Adipocyte (in vitro differentiated cells): ENCODE measurements at regions not wholly inside any gene's neighbourhood (a gene's known extent, or its start where the extent isn't known, plus 50 kb on each side); places are given as distances from the start of the nearest gene placed in this dataset.

ENCODE experiments used
- DNase-seq: peaks from one replicate; pipeline ENCODE4 v3.0.0-alpha.2; 2015; ENCODE audit warnings: low read depth
- H3K27me3 ChIP-seq: replicated peaks from 2 replicates; pipeline ENCODE4 v1.7.0; 2013; ENCODE audit warnings: mild to moderate bottlenecking, low read length, moderate library complexity; ENCODE audit not compliant: control insufficient read depth, insufficient read depth
- H3K36me3 ChIP-seq: 2 replicates; pipeline ENCODE4 v1.7.0; 2013; ENCODE audit warnings: low read length, mild to moderate bottlenecking, moderate library complexity; ENCODE audit not compliant: control insufficient read depth, insufficient read depth, severe bottlenecking
- H3K4me1 ChIP-seq: 2 replicates; pipeline ENCODE4 v1.7.0; 2013; ENCODE audit warnings: mild to moderate bottlenecking, low read length, moderate library complexity; ENCODE audit not compliant: control insufficient read depth, insufficient read depth
- H3K4me3 ChIP-seq: 2 replicates; pipeline ENCODE4 v1.7.0; 2013; ENCODE audit warnings: mild to moderate bottlenecking, low read length, moderate library complexity
- H3K9ac ChIP-seq: 2 replicates; pipeline ENCODE4 v1.7.0; 2013; ENCODE audit warnings: mild to moderate bottlenecking, low read length, moderate library complexity
- H3K9me3 ChIP-seq: 2 replicates; pipeline ENCODE4 v1.7.0; 2013; ENCODE audit warnings: mild to moderate bottlenecking, low read length, moderate library complexity; ENCODE audit not compliant: control insufficient read depth

DNA sequence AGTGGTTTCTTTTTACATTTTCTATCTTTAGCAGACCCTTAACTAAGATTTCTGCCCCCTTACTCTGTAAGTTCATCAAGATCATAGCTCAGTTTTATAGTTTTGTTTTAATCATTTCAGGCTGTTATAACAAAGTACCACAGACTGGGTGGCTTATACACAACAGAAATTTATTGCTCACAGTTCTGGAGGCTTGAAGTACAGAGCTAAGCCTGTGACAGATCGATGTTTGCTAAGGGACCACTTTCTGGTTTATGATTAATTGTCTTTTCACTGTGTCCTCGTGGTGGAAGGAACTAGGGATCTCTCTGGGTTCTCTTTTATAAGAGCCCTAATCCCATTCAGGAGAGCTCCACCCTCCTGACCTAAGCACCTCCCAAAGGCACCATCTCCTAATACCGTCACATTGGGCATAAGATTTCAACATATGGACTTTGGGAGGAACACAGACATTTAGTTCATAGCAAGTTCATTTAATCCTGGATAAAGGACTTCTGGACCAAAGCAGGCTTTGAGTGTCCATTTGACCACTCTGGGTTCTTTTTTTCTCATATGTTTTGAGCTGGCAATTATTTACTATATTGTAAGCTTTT, 137.0 kb upstream of the IL15 start:
- Histone ChIP-seq H3K9me3 (no peaks in the 10 kb centered on the region), H3K9ac (no peak overlapping the region), H3K27me3 (no peaks in the 10 kb centered on the region), H3K36me3 (no peaks in the 10 kb centered on the region), H3K4me1 (peaks cover 29% of the 10 kb centered on the region), H3K4me3 (no peak overlapping the region)
- no peak for DNase-seq

DNA sequence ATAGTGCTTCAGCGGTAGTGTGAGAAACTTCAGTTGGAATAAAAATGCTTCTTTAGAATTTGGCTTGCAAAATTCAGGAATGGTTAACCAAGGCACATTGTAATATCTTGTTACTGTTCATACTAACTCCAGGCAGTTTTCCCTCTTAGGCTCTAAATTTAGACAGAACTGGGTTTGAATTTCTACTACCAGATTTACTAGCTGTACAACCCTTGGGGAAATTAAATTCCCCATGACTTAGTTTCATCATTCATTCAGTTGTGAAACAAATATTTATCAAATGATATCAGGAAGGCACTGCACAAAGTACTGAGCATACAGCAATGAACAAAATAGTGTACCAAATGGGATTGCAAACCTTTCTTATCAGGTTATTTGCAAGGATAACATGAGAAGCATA, 135.0 kb upstream of the IL15 start:
- H3K4me3 ChIP-seq = no peak overlapping the region
- H3K4me1 ChIP-seq = peaks cover 29% of the 10 kb centered on the region
- H3K9ac ChIP-seq = no peak overlapping the region
- no peaks in the 10 kb centered on the region for H3K36me3 ChIP-seq
- no peaks in the 10 kb centered on the region for H3K27me3 ChIP-seq
- DNase-seq = peak; percentile 58
- no peaks in the 10 kb centered on the region for H3K9me3 ChIP-seq

DNA sequence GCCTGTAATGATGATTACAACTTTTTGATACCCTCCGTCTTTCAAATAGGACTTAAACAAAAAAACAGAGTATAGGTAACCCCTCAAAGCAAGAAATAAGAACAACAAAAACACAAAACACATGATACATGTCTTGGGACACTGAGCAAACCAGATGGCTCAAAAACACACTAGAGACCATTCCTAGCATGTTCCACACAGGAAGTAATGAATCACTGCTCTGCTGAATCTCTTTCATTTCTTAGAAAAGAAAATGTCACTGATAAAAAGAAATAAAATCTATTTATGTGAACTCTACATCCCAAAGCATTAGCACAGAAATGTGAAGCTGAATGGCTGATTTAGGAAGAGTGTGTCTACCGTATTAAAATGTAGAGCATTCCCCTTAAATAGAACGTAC, 134.5 kb upstream of the IL15 start:
- Histone ChIP-seq H3K9me3 (no peaks in the 10 kb centered on the region), H3K4me1 (peaks cover 29% of the 10 kb centered on the region), H3K27me3 (no peaks in the 10 kb centered on the region), H3K9ac (peak overlapping the region; percentile 12), H3K36me3 (no peaks in the 10 kb centered on the region), H3K4me3 (peak overlapping the region; percentile 19)
- peak; percentile 47 for DNase-seq

DNA sequence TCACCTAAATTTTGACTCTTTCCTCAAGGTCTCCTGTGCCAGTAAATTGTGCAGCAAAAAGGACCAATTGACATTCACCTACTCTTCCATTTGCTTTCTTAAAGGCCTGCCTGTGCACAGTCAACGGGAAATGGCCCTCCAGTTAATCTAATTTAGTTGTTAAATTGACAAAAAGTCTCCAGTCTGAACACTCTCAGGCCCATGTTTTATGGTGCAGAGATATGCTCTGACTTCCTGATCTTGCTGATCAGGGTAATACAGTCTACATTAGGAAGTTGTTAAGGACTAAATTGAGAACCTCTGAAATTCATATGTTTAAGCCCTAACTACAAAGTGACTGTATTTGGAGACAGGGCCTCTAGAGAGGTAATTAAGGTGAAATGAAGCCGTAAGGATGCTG, 133.6 kb upstream of the IL15 start:
- Histone ChIP-seq H3K9ac (no peak overlapping the region), H3K9me3 (no peaks in the 10 kb centered on the region), H3K4me1 (peaks cover 29% of the 10 kb centered on the region), H3K27me3 (no peaks in the 10 kb centered on the region), H3K4me3 (no peak overlapping the region), H3K36me3 (no peaks in the 10 kb centered on the region)
- DNase-seq = no peak

DNA sequence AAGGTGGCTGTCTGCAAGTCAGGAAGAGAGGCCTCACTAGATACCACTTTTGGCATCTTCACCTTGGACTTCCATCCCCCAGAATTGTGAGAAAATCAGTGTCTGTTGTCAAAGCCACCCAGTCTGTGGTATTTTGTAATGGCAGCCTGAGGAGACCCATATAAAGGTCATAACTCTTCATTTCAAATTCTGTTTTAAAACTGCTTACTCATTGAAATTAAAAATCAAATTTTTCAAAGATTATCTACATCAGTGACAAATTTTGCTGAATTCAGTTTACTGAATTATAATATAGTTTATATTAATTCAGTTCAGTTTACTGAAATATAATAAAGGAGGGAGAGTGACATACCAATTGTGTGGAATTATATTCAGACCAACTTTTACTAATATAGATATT, 133.1 kb upstream of the IL15 start:
- Histone ChIP-seq H3K9me3 (no peaks in the 10 kb centered on the region), H3K4me3 (no peak overlapping the region), H3K27me3 (no peaks in the 10 kb centered on the region), H3K9ac (no peak overlapping the region), H3K36me3 (no peaks in the 10 kb centered on the region), H3K4me1 (peaks cover 29% of the 10 kb centered on the region)
- no peak for DNase-seq

DNA sequence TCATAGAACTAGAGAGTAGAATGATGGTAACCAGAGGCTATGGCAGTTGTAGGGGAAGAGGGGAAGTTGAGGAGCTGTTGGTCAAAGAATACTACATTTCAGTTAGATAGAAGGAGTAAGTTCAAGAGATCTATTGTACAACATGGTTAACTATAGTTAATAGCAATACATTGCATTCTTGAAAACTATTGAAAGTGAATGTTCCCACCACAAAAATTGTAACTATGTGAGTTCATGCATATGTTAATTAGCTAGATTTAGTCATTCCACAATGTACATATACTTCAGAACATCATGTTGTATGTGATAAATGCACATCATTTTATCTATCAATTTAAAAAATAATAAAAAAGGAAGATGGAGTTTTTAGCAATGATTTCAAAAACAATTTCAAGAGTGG, 125.3 kb upstream of the IL15 start:
- Histone ChIP-seq H3K9ac (no peak overlapping the region), H3K4me1 (no peaks in the 10 kb centered on the region), H3K9me3 (peaks cover 6% of the 10 kb centered on the region), H3K27me3 (no peaks in the 10 kb centered on the region), H3K4me3 (no peak overlapping the region), H3K36me3 (no peaks in the 10 kb centered on the region)
- DNase-seq = no peak

DNA sequence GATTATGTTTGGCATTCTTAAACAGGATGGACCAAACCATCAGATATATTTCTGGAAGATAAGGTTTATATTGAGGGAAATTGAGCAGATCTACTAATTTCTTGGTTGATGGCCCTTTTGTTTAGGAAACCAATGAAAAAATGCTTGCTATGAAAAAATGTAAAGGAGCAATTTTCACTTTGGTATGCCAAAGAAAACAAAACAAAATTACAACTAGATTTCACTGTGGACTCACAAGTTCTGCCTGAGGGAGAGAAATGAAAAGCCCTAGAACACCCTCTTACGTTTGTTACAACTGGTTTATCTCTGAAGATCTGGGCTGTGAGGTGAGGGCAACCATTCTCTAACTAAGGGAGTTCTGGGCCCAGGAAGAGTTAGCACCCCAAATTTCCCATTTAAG, 122.5 kb upstream of the IL15 start:
- Histone ChIP-seq H3K9ac (no peak overlapping the region), H3K36me3 (no peaks in the 10 kb centered on the region), H3K27me3 (no peaks in the 10 kb centered on the region), H3K4me3 (no peak overlapping the region), H3K4me1 (no peaks in the 10 kb centered on the region), H3K9me3 (peaks cover 6% of the 10 kb centered on the region)
- peak; percentile 48 for DNase-seq

DNA sequence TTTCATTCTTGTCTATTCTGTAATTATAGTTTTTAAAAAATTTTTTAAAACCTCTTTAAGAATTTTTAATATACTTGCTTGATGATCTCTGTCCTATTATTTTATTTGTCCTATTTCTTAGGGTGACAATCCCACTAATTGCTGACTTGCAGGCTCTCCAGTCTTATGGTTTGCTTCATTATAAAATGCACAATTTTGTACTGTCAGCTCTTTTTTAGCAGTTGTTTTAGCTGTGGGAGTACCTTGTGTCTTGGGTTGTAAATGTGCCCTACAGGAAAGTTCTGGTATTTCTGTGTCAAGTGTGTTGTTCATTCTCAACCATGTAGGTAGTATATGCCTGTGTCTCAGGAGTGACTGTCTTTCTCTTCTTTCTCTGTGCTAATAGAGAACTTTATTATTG, 118.2 kb upstream of the IL15 start:
- Histone ChIP-seq H3K9me3 (no peaks in the 10 kb centered on the region), H3K9ac (no peak overlapping the region), H3K4me1 (no peaks in the 10 kb centered on the region), H3K36me3 (no peaks in the 10 kb centered on the region), H3K27me3 (no peaks in the 10 kb centered on the region), H3K4me3 (no peak overlapping the region)
- DNase-seq = no peak

DNA sequence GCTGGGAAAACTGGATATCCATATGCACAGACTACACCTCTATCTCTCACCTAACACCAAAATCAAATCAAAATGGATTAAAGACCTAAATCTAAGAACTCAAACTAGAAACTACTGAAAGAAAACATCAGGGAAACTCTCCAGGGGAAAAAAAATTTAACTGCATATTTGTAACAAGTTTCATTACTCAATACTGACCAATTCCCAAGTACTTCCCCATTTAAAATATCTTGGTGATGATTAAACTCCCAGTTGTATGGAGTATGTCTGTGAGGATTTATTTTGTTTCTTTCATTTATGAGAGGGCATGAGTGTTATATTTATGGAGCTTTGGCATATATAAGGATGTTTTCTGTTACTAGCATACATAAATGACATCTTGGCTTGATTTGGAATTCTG, 112.3 kb upstream of the IL15 start:
- H3K9ac ChIP-seq = no peak overlapping the region
- H3K27me3 ChIP-seq = no peaks in the 10 kb centered on the region
- H3K36me3 ChIP-seq = no peaks in the 10 kb centered on the region
- peaks cover 4% of the 10 kb centered on the region for H3K9me3 ChIP-seq
- peak; percentile 53 for DNase-seq
- H3K4me1 ChIP-seq = peaks cover 15% of the 10 kb centered on the region
- H3K4me3 ChIP-seq = peak overlapping the region; percentile 36

DNA sequence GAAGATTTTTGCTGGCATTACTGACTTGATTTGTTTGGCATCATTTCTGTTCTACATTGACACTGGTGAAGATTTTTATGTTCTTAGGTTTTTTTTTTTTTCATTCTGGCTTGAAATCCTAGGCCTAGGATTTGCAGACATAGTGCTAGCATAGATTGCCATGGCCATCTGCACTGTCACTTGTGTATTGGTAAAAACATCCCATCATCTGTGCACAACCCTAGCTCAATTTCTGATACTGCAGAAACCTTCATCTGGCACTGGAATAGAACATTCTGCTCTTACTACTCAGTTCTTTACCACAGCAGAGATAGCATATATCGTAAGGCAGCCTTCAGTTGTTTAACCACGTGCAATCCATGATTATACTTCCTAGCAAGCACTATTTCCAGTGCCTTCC, 111.5 kb upstream of the IL15 start:
- Histone ChIP-seq H3K9me3 (peaks cover 4% of the 10 kb centered on the region), H3K27me3 (no peaks in the 10 kb centered on the region), H3K9ac (no peak overlapping the region), H3K36me3 (no peaks in the 10 kb centered on the region), H3K4me1 (peaks cover 15% of the 10 kb centered on the region), H3K4me3 (no peak overlapping the region)
- no peak for DNase-seq

DNA sequence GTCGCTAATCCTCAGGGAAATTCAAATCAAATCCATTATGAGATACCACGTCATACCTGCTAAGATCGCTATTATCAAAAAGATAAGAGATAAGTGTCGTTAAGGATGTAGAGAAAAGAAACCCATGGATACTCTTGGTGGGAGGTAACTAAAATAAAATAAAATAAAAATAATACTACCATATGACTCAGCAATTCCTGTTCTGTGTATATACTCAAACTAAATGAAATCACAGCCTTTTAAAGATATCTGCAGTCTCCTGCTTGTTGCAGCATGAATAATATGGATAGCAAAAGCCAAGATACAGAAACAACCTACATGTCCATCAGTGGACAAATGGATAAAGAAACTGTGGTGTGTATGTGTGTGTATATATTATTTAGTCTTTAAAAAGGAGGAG, 105.8 kb upstream of the IL15 start:
- H3K4me3 ChIP-seq = no peak overlapping the region
- H3K4me1 ChIP-seq = no peaks in the 10 kb centered on the region
- peaks cover 4% of the 10 kb centered on the region for H3K9me3 ChIP-seq
- no peak for DNase-seq
- H3K27me3 ChIP-seq = no peaks in the 10 kb centered on the region
- no peak overlapping the region for H3K9ac ChIP-seq
- no peaks in the 10 kb centered on the region for H3K36me3 ChIP-seq

DNA sequence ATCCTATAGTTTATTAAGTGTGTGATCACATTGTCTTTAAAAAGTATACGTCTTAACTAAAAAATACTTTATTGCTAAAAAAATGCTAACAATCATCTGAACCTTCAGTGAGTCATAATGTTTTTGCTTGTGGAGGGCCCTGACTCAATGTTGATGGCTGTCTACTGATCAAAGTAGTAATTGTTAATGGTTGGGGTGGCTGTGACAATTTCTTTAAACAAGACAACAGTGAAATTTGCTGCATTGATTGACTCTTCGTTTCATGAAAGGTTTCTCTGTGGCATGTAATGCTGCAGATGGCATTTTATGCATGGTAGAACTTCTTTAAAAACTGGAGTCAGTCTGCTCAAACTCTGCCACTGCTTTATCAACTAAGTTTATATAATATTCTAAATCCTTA, 101.4 kb upstream of the IL15 start:
- H3K9me3 ChIP-seq = peaks cover 11% of the 10 kb centered on the region

More for the DNA sequence above, 101.4 kb upstream of the IL15 start:
- no peak for DNase-seq
- Histone ChIP-seq H3K4me3 (no peak overlapping the region), H3K27me3 (no peaks in the 10 kb centered on the region), H3K9ac (no peak overlapping the region), H3K36me3 (no peaks in the 10 kb centered on the region), H3K4me1 (no peaks in the 10 kb centered on the region)
